PC-9 (cell line): ENCODE measurements at regions not wholly inside any gene's neighbourhood (a gene's known extent, or its start where the extent isn't known, plus 50 kb on each side); places are given as distances from the start of the nearest gene placed in this dataset.

ENCODE experiments used
- BruUV-seq: library from RNA; stranded (reverse); fragments of 400-500 nt; replicated peaks from 2 replicates; lab custom pipeline; 2021; lab: Mats Ljungman, UMichigan
- CTCF ChIA-PET: fragments of 300-600 bp; sonication (Branson Sonifier 250); formaldehyde crosslinking; loops from one replicate; lab custom pipeline; 2022; ENCODE audit warnings: antibody characterized with exemption; lab: Charles Lee
- POLR2A ChIA-PET: fragments of 300-600 bp; sonication (Branson Sonifier 250); formaldehyde crosslinking; loops from one replicate; lab custom pipeline; 2022; ENCODE audit warnings: antibody characterized with exemption; ENCODE audit not compliant: unreplicated experiment; lab: Charles Lee
- DNase-seq, 2 experiments: peaks; one replicate each; pipeline versions ENCODE4 v3.0.0 to v3.0.0-alpha.2; 2015 to 2022; ENCODE audit warnings: mixed read lengths in 1 of 2
- H2AFZ ChIP-seq: fragments of 200-600 bp; sonication (generic); 2 replicates; pipeline ENCODE4 v1.8.1; 2017; ENCODE audit warnings: antibody characterized with exemption
- H3F3A ChIP-seq: fragments of 200-600 bp; sonication (generic); 2 replicates; pipeline ENCODE4 v1.8.1; 2017; ENCODE audit warnings: antibody characterized with exemption, mild to moderate bottlenecking, low read depth; ENCODE audit not compliant: insufficient read depth
- H3K27ac ChIP-seq: fragments of 200-600 bp; sonication (generic); 2 replicates; pipeline ENCODE4 v1.6.1; 2016; ENCODE audit warnings: mixed run types
- H3K27me3 ChIP-seq: fragments of 200-600 bp; sonication (generic); 2 replicates; pipeline ENCODE4 v1.6.1; 2016; ENCODE audit warnings: low read depth, mixed run types; ENCODE audit not compliant: insufficient read depth
- H3K36me3 ChIP-seq: fragments of 200-600 bp; sonication (generic); 2 replicates; pipeline ENCODE4 v1.6.1; 2016; ENCODE audit warnings: low read depth, mixed run types
- H3K4me1 ChIP-seq: fragments of 200-600 bp; sonication (generic); replicated peaks from 2 replicates; pipeline ENCODE4 v1.6.1; 2016; ENCODE audit warnings: mixed run types; ENCODE audit not compliant: insufficient read depth
- H3K4me2 ChIP-seq: fragments of 200-600 bp; sonication (generic); 2 replicates; pipeline ENCODE4 v1.6.1; 2017; ENCODE audit warnings: mixed run types
- H3K4me3 ChIP-seq: fragments of 200-600 bp; sonication (generic); 2 replicates; pipeline ENCODE4 v1.6.1; 2016; ENCODE audit warnings: mixed run types
- H3K79me2 ChIP-seq: fragments of 200-600 bp; sonication (generic); 2 replicates; pipeline ENCODE4 v1.6.1; 2017; ENCODE audit warnings: low read depth, mixed run types
- H3K9me2 ChIP-seq: fragments of 200-600 bp; sonication (generic); 2 replicates; pipeline ENCODE4 v1.8.1; 2017; ENCODE audit warnings: mild to moderate bottlenecking; ENCODE audit not compliant: insufficient read depth
- H3K9me3 ChIP-seq: fragments of 200-600 bp; sonication (generic); 2 replicates; pipeline ENCODE4 v1.8.1; 2016; ENCODE audit warnings: low read depth; ENCODE audit not compliant: insufficient read depth
- H4K20me1 ChIP-seq: fragments of 200-600 bp; sonication (generic); 2 replicates; pipeline ENCODE4 v1.8.1; 2017; ENCODE audit not compliant: insufficient read depth
- EZH2 ChIP-seq: fragments of 200-600 bp; sonication (generic); IDR thresholded peaks from 2 replicates; pipeline ENCODE4 v1.8.0; 2017; ENCODE audit warnings: antibody characterized with exemption, low read depth
- intact Hi-C: fragments of 100-400 bp; cut with micrococcal nuclease; formaldehyde crosslinking; loops from one replicate; pipeline ENCODE4 v1.10.0; 2022; ENCODE audit not compliant: unreplicated experiment
- TF ChIP-seq, protein P1 (sequence below): fragments of 200-600 bp; sonication (generic); conservative IDR thresholded peaks from 2 replicates; pipeline ENCODE4 v1.6.1; 2017; ENCODE audit warnings: mixed run types, antibody characterized with exemption, mild to moderate bottlenecking, moderate library complexity

DNA sequence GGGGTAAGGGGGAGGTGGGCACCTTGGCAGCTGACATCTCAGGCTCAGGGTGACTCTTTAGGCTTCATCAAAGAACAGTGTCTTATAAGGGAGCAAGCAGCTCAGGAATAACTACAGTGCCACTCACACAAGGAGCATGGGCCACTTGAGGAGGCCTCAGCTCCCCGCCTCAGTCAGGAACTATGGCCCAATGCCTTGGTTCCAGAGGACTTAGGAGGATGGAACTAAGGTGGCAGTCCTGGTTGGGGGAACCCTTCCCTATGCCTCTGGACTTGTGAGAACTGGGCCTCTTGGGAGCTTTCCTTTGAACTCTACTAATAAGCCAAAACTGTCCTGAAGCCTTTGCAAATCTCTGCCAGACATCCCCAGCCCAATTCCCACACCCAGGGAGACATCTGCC is 160.6 kb downstream of the EFNB1 start:
- no peaks in the 10 kb centered on the region for H3K27me3 ChIP-seq
- no peaks in the 10 kb centered on the region for H4K20me1 ChIP-seq
- H3K27ac ChIP-seq = no peak overlapping the region
- TF ChIP-seq EZH2 = no peak
- TF ChIP-seq, protein P1, sequence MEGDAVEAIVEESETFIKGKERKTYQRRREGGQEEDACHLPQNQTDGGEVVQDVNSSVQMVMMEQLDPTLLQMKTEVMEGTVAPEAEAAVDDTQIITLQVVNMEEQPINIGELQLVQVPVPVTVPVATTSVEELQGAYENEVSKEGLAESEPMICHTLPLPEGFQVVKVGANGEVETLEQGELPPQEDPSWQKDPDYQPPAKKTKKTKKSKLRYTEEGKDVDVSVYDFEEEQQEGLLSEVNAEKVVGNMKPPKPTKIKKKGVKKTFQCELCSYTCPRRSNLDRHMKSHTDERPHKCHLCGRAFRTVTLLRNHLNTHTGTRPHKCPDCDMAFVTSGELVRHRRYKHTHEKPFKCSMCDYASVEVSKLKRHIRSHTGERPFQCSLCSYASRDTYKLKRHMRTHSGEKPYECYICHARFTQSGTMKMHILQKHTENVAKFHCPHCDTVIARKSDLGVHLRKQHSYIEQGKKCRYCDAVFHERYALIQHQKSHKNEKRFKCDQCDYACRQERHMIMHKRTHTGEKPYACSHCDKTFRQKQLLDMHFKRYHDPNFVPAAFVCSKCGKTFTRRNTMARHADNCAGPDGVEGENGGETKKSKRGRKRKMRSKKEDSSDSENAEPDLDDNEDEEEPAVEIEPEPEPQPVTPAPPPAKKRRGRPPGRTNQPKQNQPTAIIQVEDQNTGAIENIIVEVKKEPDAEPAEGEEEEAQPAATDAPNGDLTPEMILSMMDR = no peak
- H3K4me2 ChIP-seq = no peak overlapping the region
- no peaks in the 10 kb centered on the region for H3F3A ChIP-seq
- no peaks in the 10 kb centered on the region for H3K9me3 ChIP-seq
- ChIA-PET POLR2A (no interaction called here), CTCF (no interaction called here)
- H2AFZ ChIP-seq = no peak overlapping the region
- intact Hi-C loops = no loop called here
- no TSS peak for BruUV-seq
- no peaks in the 10 kb centered on the region for H3K4me1 ChIP-seq
- no peaks in the 10 kb centered on the region for H3K36me3 ChIP-seq
- H3K4me3 ChIP-seq = no peak overlapping the region
- no peak for DNase-seq
- no peaks in the 10 kb centered on the region for H3K79me2 ChIP-seq
- no peaks in the 10 kb centered on the region for H3K9me2 ChIP-seq

DNA sequence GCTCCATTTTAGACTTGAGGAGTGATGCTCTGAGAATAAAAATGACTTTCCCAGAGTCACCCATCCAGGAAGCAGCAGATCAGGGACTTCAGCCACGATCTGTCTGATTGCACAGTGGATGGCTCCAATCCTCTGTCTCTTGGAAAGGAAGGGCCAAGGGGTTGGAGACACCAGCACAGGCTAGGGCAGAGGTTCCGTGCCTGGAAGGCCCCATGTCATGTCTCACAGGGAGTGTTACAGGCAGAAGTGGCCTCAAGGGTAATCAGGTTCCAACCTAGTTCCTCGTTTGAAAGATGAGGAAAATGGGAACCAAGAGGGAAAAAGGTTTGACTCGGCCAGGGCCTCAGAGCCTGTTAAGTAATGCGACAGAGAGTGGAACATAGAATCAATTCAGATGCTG is 160.0 kb downstream of the EFNB1 start:
- ChIA-PET CTCF (no interaction called here), POLR2A (no interaction called here)
- no peak for TF ChIP-seq EZH2
- Histone ChIP-seq H3K27me3 (no peaks in the 10 kb centered on the region), H4K20me1 (no peaks in the 10 kb centered on the region), H3K4me3 (no peak overlapping the region), H3K4me1 (no peaks in the 10 kb centered on the region), H3K27ac (no peak overlapping the region), H3K4me2 (no peak overlapping the region), H3K36me3 (no peaks in the 10 kb centered on the region), H3K79me2 (no peaks in the 10 kb centered on the region), H3K9me2 (no peaks in the 10 kb centered on the region), H2AFZ (no peak overlapping the region), H3F3A (no peaks in the 10 kb centered on the region), H3K9me3 (no peaks in the 10 kb centered on the region)
- no peak for DNase-seq
- no TSS peak for BruUV-seq
- intact Hi-C loops = no loop called here

DNA sequence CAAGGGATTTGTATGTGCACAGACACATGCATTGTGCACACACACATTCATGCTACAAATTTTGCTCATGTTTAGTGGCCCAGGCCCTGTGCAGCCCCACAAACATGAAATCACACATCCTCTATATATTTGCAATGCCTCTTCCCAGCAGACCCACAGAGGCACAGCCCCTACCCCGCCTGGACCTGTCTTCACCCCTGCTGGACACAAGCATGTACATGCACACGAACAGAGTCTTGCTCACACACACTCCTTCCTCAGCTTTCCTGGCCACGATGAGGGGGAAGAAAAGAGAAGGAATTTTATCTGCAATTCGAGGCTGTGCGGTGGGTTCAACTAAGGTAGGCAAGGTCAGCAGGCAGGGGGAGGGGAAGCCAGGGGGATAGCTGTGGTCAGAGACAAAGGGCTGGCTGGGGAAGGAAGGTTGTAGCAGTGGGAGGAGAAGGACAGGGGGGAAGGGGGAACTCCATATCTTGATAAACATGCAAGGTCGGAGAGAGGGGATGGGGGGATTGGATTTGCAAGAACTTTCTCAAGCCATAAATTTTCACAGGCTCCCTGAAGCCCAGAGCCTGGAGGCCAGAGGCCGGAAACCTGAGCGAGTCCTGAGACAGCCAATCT is 156.4 kb downstream of the EFNB1 start:
- Histone ChIP-seq H3F3A (no peaks in the 10 kb centered on the region), H3K27me3 (no peaks in the 10 kb centered on the region), H2AFZ (no peak overlapping the region), H3K9me2 (no peaks in the 10 kb centered on the region), H3K27ac (no peak overlapping the region), H3K4me2 (no peak overlapping the region), H3K9me3 (no peaks in the 10 kb centered on the region), H4K20me1 (no peaks in the 10 kb centered on the region), H3K79me2 (no peaks in the 10 kb centered on the region), H3K4me3 (no peak overlapping the region), H3K36me3 (no peaks in the 10 kb centered on the region), H3K4me1 (0 out of 2 replicates have a peak, but pooled peaks cover 6% of the 10 kb centered on the region)
- no peak for DNase-seq
- TF ChIP-seq EZH2 = no peak
- TF ChIP-seq, protein P1 = no peak
- POLR2A ChIA-PET = no interaction called here
- CTCF ChIA-PET = no interaction called here
- BruUV-seq = no TSS peak
- intact Hi-C loops = no loop called here
